Hepatocyte (in vitro differentiated cells): ENCODE measurements at regions not wholly inside any gene's neighbourhood (a gene's known extent, or its start where the extent isn't known, plus 50 kb on each side); places are given as distances from the start of the nearest gene placed in this dataset.

Experiments used
- DNase-seq: peaks from one replicate; pipeline ENCODE4 v3.0.0-alpha.2; 2016; ENCODE audit warnings: low spot score
- H2AFZ ChIP-seq: fragments of 200-600 bp; sonication (generic); 2 replicates; pipeline ENCODE4 v1.6.0; 2016; ENCODE audit warnings: antibody characterized with exemption, mild to moderate bottlenecking
- H3K27ac ChIP-seq: fragments of 200-600 bp; sonication (generic); 2 replicates; pipeline ENCODE4 v1.5.1; 2016; ENCODE audit warnings: mild to moderate bottlenecking
- H3K27me3 ChIP-seq: fragments of 200-600 bp; sonication (generic); 2 replicates; pipeline ENCODE4 v1.6.1; 2016
- H3K36me3 ChIP-seq: fragments of 200-600 bp; sonication (generic); replicated peaks from 2 replicates; pipeline ENCODE4 v1.5.1; 2016; ENCODE audit warnings: low read depth; ENCODE audit not compliant: insufficient read depth
- H3K4me1 ChIP-seq: fragments of 200-600 bp; sonication (generic); 2 replicates; pipeline ENCODE4 v1.5.1; 2016; ENCODE audit warnings: mild to moderate bottlenecking, moderate library complexity; ENCODE audit not compliant: insufficient read depth
- H3K4me2 ChIP-seq: fragments of 200-600 bp; sonication (generic); 2 replicates; pipeline ENCODE4 v1.6.0; 2016
- H3K4me3 ChIP-seq: fragments of 200-600 bp; sonication (generic); 2 replicates; pipeline ENCODE4 v1.5.1; 2016; ENCODE audit warnings: mild to moderate bottlenecking
- H3K79me2 ChIP-seq: fragments of 200-600 bp; sonication (generic); 2 replicates; pipeline ENCODE4 v1.6.0; 2017; ENCODE audit warnings: mild to moderate bottlenecking
- H3K9me2 ChIP-seq: fragments of 200-600 bp; sonication (generic); replicated peaks from 2 replicates; pipeline ENCODE4 v1.6.0; 2017; ENCODE audit warnings: mild to moderate bottlenecking; ENCODE audit not compliant: insufficient read depth
- H3K9me3 ChIP-seq: fragments of 200-600 bp; sonication (generic); 2 replicates; pipeline ENCODE4 v1.5.1; 2016; ENCODE audit warnings: low read depth, mild to moderate bottlenecking
- H4K20me1 ChIP-seq: fragments of 200-600 bp; sonication (generic); 2 replicates; pipeline ENCODE4 v1.6.0; 2016; ENCODE audit warnings: mild to moderate bottlenecking; ENCODE audit not compliant: insufficient read depth, poor library complexity, severe bottlenecking
- CTCF ChIP-seq: fragments of 200-600 bp; sonication (generic); IDR thresholded peaks from 2 replicates; pipeline ENCODE4 v1.5.1; 2016; ENCODE audit warnings: antibody characterized with exemption, mild to moderate bottlenecking; ENCODE audit not compliant: poor library complexity
- EZH2 ChIP-seq: fragments of 200-600 bp; sonication (generic); IDR thresholded peaks from 2 replicates; pipeline ENCODE4 v1.6.1; 2016; ENCODE audit warnings: antibody characterized with exemption, mild to moderate bottlenecking, borderline replicate concordance
- EZH2phosphoT487 ChIP-seq: fragments of 200-600 bp; sonication (generic); IDR thresholded peaks from one replicate; pipeline ENCODE4 v1.6.1; 2018; ENCODE audit warnings: antibody characterized with exemption, mild to moderate bottlenecking, low read depth, moderate library complexity; ENCODE audit not compliant: unreplicated experiment, severe bottlenecking
- WGBS: methylation state at CpG from one replicate; pipeline ENCODE4 v1.1.6; 2016; ENCODE audit warnings: low lambda C conversion rate; ENCODE audit errors: missing lambda C conversion rate; 5-methylcytosine and 5-hydroxymethylcytosine counted together

DNA sequence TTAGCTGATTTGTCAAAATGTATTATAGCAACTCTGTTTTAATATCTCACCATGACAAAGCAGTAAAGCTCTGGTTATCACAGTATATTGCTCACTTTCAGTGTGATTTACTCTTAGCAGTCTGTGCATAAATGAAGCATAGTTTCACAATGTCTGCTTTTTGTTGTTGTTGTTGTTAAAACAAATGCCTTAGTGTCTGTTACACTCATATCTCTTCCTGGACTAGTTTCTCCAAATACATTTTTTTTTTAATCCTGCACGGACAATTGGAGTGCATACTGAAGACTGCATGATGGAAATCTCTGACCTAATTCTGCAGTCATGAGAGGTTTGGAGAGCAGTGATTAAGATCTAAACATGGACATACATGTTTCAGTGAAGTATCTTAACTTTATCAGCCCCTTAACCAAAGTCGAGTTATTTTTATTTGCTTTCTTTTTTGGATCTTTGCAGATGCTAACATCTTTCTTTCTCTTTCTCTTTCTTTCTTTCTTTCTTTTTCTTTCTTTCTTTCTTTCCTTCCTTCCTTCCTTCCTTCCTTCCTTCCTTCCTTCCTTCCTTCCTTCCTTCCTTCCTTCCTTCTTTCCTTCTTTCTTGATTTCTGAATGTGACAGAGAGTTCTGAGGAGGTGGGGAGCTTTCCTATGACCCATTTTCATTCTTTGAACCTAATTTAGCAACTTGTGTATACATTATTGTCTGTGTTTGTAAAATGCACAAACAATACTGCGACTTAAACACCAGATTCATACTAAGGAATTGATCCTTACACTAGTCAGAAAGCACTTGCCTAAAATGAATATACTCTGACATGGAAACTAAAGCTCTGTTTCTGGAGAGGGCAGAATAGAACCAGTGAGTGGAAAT, 161.5 kb upstream of the AGR3 start:
- no peaks in the 10 kb centered on the region for H3K27me3 ChIP-seq
- peaks cover 3% of the 10 kb centered on the region for H3K4me1 ChIP-seq
- no peak overlapping the region for H3K27ac ChIP-seq
- no peak overlapping the region for H3K4me3 ChIP-seq
- no peak for DNase-seq
- H3K36me3 ChIP-seq, result no peaks in the 10 kb centered on the region
- H3K79me2 ChIP-seq, result no peaks in the 10 kb centered on the region
- H3K9me2 ChIP-seq, result no peaks in the 10 kb centered on the region
- H2AFZ ChIP-seq, result no peak overlapping the region
- no peaks in the 10 kb centered on the region for H4K20me1 ChIP-seq
- H3K9me3 ChIP-seq, result no peaks in the 10 kb centered on the region
- H3K4me2 ChIP-seq, result peak overlapping the region; percentile 22
- WGBS, result 71% methylated on average over 3 of the region's 3 CpGs
- TF ChIP-seq CTCF (no peak), EZH2 (no peak), EZH2phosphoT487 (no peak)

GRCh38 chr7:17044396-17044795, 162.6 kb upstream of the AGR3 start:
- no peak overlapping the region for H3K4me3 ChIP-seq
- no peaks in the 10 kb centered on the region for H3K9me3 ChIP-seq
- no peaks in the 10 kb centered on the region for H3K79me2 ChIP-seq
- no peaks in the 10 kb centered on the region for H3K36me3 ChIP-seq
- H4K20me1 ChIP-seq, result no peaks in the 10 kb centered on the region
- no peak for DNase-seq
- H3K4me2 ChIP-seq, result no peak overlapping the region
- no peak overlapping the region for H2AFZ ChIP-seq
- TF ChIP-seq CTCF, result no peak
- no peak for TF ChIP-seq EZH2phosphoT487
- no peak for TF ChIP-seq EZH2
- WGBS, result 97% methylated on average over 2 of the region's 2 CpGs
- peaks cover 3% of the 10 kb centered on the region for H3K4me1 ChIP-seq
- H3K27me3 ChIP-seq, result no peaks in the 10 kb centered on the region
- H3K27ac ChIP-seq, result no peak overlapping the region
- no peaks in the 10 kb centered on the region for H3K9me2 ChIP-seq

GRCh38 chr7:17044861-17045260, 163.1 kb upstream of the AGR3 start:
- no peak overlapping the region for H3K4me2 ChIP-seq
- DNase-seq, result no peak
- H3K36me3 ChIP-seq, result no peaks in the 10 kb centered on the region
- 97% methylated on average over 2 of the region's 2 CpGs for WGBS
- no peaks in the 10 kb centered on the region for H3K9me2 ChIP-seq
- H4K20me1 ChIP-seq, result no peaks in the 10 kb centered on the region
- TF ChIP-seq CTCF, result no peak
- TF ChIP-seq EZH2, result no peak
- no peak for TF ChIP-seq EZH2phosphoT487
- H3K27me3 ChIP-seq, result no peaks in the 10 kb centered on the region
- no peaks in the 10 kb centered on the region for H3K79me2 ChIP-seq
- no peak overlapping the region for H2AFZ ChIP-seq
- H3K9me3 ChIP-seq, result no peaks in the 10 kb centered on the region
- peaks cover 3% of the 10 kb centered on the region for H3K4me1 ChIP-seq
- no peak overlapping the region for H3K27ac ChIP-seq
- no peak overlapping the region for H3K4me3 ChIP-seq
